ENCODE measurements at regions not wholly inside any gene's neighbourhood (a gene's known extent, or its start where the extent isn't known, plus 50 kb on each side); places are given as distances from the start of the nearest gene placed in this dataset.

GRCh38 chr2:24439971-24440340, 51.1 kb upstream of the NCOA1 start:
- DNase-seq: no peak

GRCh38 chr2:24439280-24439970, 51.6 kb upstream of the NCOA1 start:
- no peak for DNase-seq

- no peak for DNase-seq
These were observed 52.9 kb upstream of the NCOA1 start for GRCh38 chr2:24438106-24438505.

- no peak for DNase-seq
These were observed 55.4 kb upstream of the NCOA1 start for GRCh38 chr2:24435391-24436316.

- no peak for DNase-seq
These were observed 56.5 kb upstream of the NCOA1 start for GRCh38 chr2:24434541-24434940.

GRCh38 chr2:24432735-24433134, 58.3 kb upstream of the NCOA1 start:
- no peak for DNase-seq

- no peak for DNase-seq
These were observed 58.9 kb upstream of the NCOA1 start for GRCh38 chr2:24432121-24432520.

GRCh38 chr2:24429197-24430074, 61.6 kb upstream of the NCOA1 start:
- DNase-seq: no peak

- DNase-seq: no peak
These were observed 64.1 kb upstream of the ITSN2 start for GRCh38 chr2:24424387-24424786.

GRCh38 chr2:24423095-24423494, 62.8 kb upstream of the ITSN2 start:
- DNase-seq: no peak

GRCh38 chr2:24421668-24422067, 61.3 kb upstream of the ITSN2 start:
- peak; percentile 44 to 51 for DNase-seq

GRCh38 chr2:24420373-24420772, 60.0 kb upstream of the ITSN2 start:
- DNase-seq: no peak

GRCh38 chr2:24418166-24418841, 58.0 kb upstream of the ITSN2 start:
- DNase-seq: no peak

- DNase-seq: no peak
These were observed 52.5 kb upstream of the ITSN2 start for GRCh38 chr2:24412812-24413211.

- no peak for DNase-seq
These were observed 51.3 kb upstream of the ITSN2 start for GRCh38 chr2:24411488-24412151.

GRCh38 chr2:24410976-24411375, 50.6 kb upstream of the ITSN2 start:
- no peak for DNase-seq

- DNase-seq: peak; percentile 4 to 7
These were observed 49.6 kb upstream of the ITSN2 start for GRCh38 chr2:24409700-24410556.
